Stimulated activated naive CD8-positive, alpha-beta T cell treated with anti-CD3 and anti-CD28 coated beads, Interleukin-15, amount 100 ng/mL, for 72 hours (primary cell): ENCODE measurements at regions not wholly inside any gene's neighbourhood (a gene's known extent, or its start where the extent isn't known, plus 50 kb on each side); places are given as distances from the start of the nearest gene placed in this dataset.

Experiments used
- ATAC-seq: fragments of 150-1000 bp; cut with Tn5 transposase; 2 replicates; pipeline ENCODE4 v1.10.0; 2021; ENCODE audit warnings: mild to moderate bottlenecking, moderate library complexity
- DNase-seq, 2 donors: peaks; one replicate each; pipeline ENCODE4 v3.0.0; 2021 to 2022
- H3K27ac Mint-ChIP-seq, 2 donors: one replicate each; pipeline ENCODE4 v1.8.0; 2022; ENCODE audit warnings: mild to moderate bottlenecking in 2 of 2, mixed read lengths in 2 of 2, moderate library complexity in 2 of 2
- H3K27me3 Mint-ChIP-seq: one replicate; pipeline ENCODE4 v1.8.0; 2022; ENCODE audit warnings: mixed read lengths
- H3K4me1 Mint-ChIP-seq: one replicate; pipeline ENCODE4 v1.8.0; 2022; ENCODE audit warnings: mild to moderate bottlenecking, mixed read lengths
- H3K4me3 Mint-ChIP-seq, 2 donors: one replicate each; pipeline ENCODE4 v1.8.0; 2022; ENCODE audit warnings: mild to moderate bottlenecking in 2 of 2, mixed read lengths in 2 of 2, moderate library complexity in 1 of 2
- H3K9me3 Mint-ChIP-seq, 2 donors: one replicate each; pipeline ENCODE4 v1.8.0; 2022; ENCODE audit warnings: mixed read lengths in 2 of 2

DNA sequence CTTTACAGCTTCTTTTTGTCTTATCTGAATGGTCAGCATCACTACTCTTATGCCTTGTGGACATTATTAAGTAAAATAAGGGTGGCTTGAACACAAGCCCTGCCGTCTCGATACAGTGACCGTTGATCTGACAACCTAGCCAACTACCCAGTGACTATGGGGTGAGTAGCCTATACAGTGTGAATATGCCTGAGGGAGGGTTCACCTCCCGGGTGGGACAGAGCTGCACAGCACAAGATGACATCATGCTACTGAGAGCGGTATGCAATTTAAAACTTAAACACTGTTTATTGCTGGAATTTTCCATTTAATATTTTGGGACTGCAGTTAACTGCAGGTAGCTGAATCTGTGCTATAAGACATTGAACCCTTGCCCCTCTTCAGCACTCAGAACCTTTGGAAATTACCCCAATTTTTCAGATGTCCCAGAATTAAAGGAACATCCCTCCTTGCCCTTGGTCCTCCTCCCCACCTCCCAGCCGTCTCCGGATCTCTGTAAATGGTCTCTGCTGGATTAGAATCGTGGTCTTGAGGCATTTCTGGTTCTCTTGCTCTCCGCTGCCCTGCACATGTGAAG, 618.5 kb downstream of the PTPRU start:
- DNase-seq (no peak), ATAC-seq (no peak)
- no peak overlapping the region for H3K27ac Mint-ChIP-seq
- H3K4me1 Mint-ChIP-seq: no peaks in the 10 kb centered on the region
- H3K4me3 Mint-ChIP-seq: no peak overlapping the region
- peaks cover 46% of the 10 kb centered on the region for H3K27me3 Mint-ChIP-seq
- H3K9me3 Mint-ChIP-seq: no peaks in the 10 kb centered on the region

DNA sequence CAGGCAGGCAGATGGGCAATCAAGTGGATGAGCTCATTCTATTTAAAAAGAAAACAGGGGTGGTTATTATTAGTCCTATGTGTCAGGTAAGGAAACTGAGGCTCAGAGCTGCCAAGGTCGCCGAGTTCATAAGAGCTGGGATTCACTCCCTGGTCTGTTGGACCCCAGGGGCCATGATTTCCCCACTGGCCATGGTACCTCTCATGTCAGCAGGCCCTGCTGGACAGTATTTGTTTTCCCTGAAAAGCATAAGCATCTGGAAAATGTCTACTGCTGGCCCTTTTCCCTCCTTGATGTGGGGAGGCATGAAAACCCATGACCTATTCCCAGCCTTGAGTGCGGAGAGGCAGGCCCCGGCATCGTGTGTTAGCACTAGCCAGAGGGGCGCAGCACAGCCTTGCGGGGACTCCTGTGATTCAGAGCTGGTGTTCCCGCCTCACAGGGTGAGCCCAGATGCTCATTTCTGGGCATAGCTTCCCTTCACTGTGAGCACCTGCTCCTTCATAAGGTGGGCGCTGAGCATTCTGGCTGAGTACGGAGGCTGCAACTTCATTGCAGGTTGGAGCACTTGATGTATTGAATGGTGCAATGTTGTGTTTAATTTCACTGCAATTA, 617.5 kb downstream of the PTPRU start:
- Mint-ChIP-seq H3K4me1 (no peaks in the 10 kb centered on the region), H3K9me3 (no peaks in the 10 kb centered on the region), H3K27ac (no peak overlapping the region), H3K27me3 (peaks cover 52% of the 10 kb centered on the region), H3K4me3 (no peak overlapping the region)
- no peak for ATAC-seq
- DNase-seq: no peak

DNA sequence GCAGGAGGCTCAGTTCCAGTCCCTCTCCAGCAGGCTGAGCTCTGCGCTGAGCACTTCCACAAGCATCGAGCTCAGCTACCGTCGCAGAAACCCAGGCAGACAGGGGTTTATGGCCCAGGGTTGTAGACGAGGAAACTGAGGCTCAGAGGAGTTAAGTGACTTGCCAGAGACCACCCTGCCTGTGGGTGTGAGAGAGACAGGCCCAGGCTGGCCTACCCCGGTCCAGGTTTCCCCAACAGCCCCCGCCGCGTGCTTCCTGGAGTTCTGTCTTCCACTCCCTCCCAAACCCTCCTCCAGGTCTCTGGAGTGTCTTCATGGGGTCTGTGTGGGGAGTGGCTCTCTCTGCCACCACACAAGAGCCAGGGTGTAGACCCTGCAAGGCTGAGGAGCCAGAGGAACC, 615.9 kb downstream of the PTPRU start:
- H3K4me1 Mint-ChIP-seq: no peaks in the 10 kb centered on the region

DNA sequence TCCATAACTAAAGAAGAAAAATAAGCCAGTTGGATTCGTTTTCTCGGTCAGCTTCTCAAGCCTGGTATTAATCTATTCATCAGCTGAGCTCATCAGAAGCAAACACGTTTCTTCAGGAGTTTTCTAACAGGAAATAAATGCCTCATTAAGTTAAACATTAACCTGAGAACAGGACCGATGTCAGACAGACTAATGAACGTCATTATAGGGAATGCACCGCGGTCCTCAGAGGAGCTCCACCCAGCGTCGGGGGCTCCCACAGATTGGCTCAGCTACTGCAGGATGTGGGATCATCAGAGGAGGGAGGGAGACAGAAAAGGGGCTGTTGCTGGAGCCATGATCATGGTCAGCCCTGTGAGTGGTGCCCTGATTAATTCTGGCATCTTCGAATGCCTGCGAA, 615.4 kb downstream of the PTPRU start:
- Mint-ChIP-seq H3K27ac (no peak overlapping the region), H3K9me3 (no peaks in the 10 kb centered on the region), H3K27me3 (peaks cover 46% of the 10 kb centered on the region), H3K4me3 (no peak overlapping the region), H3K4me1 (no peaks in the 10 kb centered on the region)
- ATAC-seq (no peak), DNase-seq (no peak)

More for the DNA sequence above, 615.9 kb downstream of the PTPRU start:
- Mint-ChIP-seq H3K27ac (no peak overlapping the region), H3K9me3 (no peaks in the 10 kb centered on the region), H3K27me3 (peaks cover 48% of the 10 kb centered on the region), H3K4me3 (no peak overlapping the region)
- ATAC-seq: no peak
- no peak for DNase-seq

DNA sequence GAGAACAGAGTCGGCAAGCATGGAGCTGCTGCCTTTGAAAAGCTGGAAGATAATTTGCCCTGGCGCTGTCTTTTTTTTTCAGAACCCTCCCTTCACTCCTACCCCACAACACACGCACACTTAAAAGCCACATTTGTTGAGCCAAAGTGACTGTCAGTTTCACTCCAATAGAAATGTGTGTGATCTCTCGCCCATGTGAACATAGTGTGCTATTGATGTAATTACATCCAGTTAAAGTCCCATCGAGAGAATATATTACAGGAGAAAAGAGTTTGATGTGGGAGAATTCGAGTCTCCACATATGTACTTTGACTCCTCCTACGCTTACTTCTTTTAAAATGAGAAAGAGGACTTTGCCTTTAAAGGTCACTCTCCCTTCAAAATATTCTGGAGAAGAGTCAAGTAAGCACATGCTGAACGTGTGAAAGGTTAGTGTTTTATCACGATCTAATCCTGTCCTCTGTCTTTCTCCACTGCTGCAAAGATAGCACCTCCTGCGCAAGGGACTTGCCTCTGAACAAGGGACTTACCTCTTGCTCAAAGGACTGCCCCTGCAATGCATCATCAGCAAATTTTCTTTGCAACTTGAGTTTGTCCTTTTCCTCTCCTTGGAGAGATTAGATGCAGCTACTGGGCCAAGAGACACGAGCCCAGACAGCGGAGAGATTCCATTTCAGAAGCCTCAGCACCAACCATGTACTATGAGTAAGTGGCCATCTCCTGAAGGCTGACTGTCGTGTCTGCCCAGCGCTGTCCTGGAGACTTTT, 613.9 kb downstream of the PTPRU start:
- ATAC-seq (no peak), DNase-seq (no peak)
- Mint-ChIP-seq H3K4me3 (no peak overlapping the region), H3K4me1 (no peaks in the 10 kb centered on the region), H3K27me3 (peaks cover 50% of the 10 kb centered on the region), H3K27ac (peak overlapping the region in 1 of 2 donors; percentile 20), H3K9me3 (no peaks in the 10 kb centered on the region)

DNA sequence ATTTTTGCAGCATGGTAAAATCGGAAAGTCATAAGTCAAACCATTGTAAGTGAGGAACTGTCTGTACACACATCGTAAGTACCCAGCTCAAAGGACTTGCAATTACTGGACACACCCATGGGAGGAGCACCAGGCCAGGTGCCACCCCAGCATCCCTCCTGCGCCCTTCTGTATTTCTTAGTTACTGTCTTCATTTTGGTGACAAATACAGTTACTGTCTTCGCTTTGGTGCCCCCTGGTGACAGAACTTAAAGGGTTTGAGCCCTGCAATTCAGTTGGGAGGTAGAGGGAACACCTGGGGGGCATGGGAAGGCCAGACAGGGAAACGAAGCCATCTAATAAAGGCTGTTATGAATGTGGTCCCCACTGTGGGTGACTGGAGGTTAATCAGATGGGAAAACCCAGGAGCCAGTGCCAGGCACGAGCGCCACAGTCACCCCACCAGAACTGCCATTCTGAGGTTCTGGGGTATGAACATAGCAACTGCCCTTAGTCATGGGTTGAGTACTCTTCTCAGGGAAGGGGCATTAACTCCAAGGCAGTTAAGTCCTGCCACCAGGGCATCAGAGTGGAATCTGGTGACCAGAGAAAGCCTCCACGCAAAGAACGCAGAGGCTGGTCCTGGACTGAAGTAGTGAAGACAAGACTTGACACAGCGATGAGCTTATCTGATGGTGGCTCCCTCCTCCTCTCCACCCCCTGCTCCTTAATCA, 612.9 kb downstream of the PTPRU start:
- no peaks in the 10 kb centered on the region for H3K4me1 Mint-ChIP-seq
- peak; percentile 34 to 48 for DNase-seq
- H3K27me3 Mint-ChIP-seq: peaks cover 46% of the 10 kb centered on the region
- H3K9me3 Mint-ChIP-seq: no peaks in the 10 kb centered on the region
- peak; percentile 60 for ATAC-seq
- H3K4me3 Mint-ChIP-seq: no peak overlapping the region
- no peak overlapping the region for H3K27ac Mint-ChIP-seq

DNA sequence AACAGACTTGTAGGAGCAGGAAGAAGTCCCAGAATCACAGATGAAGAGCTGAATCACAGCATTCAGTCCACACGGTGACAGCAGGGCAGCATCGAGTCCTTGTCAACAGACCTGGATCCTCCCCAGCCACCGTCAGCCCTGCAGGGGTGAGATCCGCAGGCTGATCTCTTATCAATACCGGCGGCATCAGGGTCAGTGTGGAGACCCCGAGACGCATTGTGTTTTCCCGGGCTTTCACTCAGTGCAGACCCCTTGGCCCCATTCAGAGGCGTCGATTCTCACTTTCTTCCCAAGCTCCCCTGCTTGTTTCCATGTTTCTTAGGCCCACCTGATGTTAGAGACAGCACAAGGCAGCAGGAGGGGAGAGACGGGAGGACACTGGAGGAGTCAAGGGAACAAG, 609.6 kb downstream of the PTPRU start:
- H3K27me3 Mint-ChIP-seq: peaks cover 35% of the 10 kb centered on the region
- ATAC-seq (no peak), DNase-seq (no peak)
- no peak overlapping the region for H3K27ac Mint-ChIP-seq
- H3K9me3 Mint-ChIP-seq: peaks cover 8 to 10% of the 10 kb centered on the region in 2 donors
- H3K4me1 Mint-ChIP-seq: no peaks in the 10 kb centered on the region
- no peak overlapping the region for H3K4me3 Mint-ChIP-seq

DNA sequence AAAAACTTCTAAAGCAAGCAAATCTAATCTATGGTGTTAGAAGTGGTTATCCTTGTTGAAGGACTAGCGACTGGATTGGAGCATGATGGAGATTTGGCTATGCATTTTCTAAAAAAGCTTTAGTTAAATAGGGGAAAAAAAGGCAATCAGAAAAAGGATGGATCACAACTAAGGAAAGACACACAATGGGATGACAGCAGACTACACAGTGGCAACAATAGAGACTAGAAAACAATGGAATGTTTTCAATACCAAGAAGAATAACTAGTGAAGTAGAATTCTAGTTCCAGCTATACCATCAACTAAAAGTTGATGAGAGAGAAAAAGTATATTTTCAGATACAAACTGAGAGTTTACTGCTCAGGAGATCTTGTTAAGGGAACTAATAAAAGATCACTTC, 605.8 kb downstream of the PTPRU start:
- ATAC-seq (no peak), DNase-seq (no peak)
- peaks cover 21% of the 10 kb centered on the region for H3K27me3 Mint-ChIP-seq
- peaks cover 8 to 10% of the 10 kb centered on the region in 2 donors for H3K9me3 Mint-ChIP-seq
- no peak overlapping the region for H3K27ac Mint-ChIP-seq
- H3K4me1 Mint-ChIP-seq: no peaks in the 10 kb centered on the region
- no peak overlapping the region for H3K4me3 Mint-ChIP-seq

DNA sequence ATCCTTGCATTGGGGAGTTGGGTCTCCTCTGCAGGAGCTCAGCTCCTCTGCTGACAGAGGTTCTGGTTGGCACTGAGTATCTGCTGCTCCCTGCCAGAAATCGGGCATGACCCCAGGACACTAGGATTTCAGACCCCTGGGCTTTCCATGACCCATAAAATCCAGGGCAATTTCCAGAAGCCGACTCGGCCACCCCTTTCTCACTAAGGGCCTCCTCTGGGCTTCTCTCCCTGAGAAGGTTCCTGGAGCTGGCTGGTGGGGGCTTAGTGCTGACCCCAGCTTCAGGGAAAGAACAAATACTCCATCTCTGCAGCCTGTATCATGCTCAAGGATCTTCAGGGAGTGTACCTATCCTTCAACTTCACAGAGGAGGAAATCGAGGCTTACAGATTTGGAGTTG, 603.4 kb downstream of the PTPRU start:
- H3K27ac Mint-ChIP-seq: no peak overlapping the region
- no peak overlapping the region for H3K4me3 Mint-ChIP-seq
- H3K4me1 Mint-ChIP-seq: no peaks in the 10 kb centered on the region
- ATAC-seq (no peak), DNase-seq (no peak)
- H3K27me3 Mint-ChIP-seq: peaks cover 9% of the 10 kb centered on the region
- H3K9me3 Mint-ChIP-seq: peaks cover 8 to 10% of the 10 kb centered on the region in 2 donors

DNA sequence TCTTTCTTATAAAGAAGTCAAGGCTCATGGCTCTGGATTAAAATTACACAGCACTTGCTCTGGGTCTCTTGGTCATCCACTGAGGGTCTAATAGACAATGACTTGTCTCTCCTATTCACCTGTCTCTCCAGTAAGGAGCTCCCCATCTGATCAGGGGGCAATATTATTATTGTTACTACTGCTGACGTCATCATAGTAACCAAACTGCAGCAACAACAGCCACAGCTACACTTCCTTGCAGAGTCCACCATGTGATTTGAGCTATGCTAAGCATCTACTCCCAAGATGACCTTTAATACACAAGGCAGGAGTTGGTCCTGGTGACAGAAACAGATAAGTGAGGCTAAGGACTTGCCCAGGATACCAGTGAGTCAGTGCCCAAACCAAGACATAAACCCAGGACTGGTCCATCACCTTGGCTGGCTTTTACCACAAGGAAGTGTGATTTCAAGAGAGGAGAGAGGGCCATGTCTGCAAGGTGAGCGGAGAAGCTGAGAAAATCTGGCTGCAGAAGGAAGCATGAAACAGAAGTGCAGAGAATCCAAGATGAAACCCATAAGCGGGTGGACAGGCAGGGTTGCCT, 602.5 kb downstream of the PTPRU start:
- no peaks in the 10 kb centered on the region for H3K4me1 Mint-ChIP-seq
- H3K27me3 Mint-ChIP-seq: peaks cover 9% of the 10 kb centered on the region
- DNase-seq: no peak
- H3K9me3 Mint-ChIP-seq: peaks cover 8 to 10% of the 10 kb centered on the region in 2 donors
- no peak overlapping the region for H3K4me3 Mint-ChIP-seq
- no peak for ATAC-seq
- H3K27ac Mint-ChIP-seq: no peak overlapping the region

DNA sequence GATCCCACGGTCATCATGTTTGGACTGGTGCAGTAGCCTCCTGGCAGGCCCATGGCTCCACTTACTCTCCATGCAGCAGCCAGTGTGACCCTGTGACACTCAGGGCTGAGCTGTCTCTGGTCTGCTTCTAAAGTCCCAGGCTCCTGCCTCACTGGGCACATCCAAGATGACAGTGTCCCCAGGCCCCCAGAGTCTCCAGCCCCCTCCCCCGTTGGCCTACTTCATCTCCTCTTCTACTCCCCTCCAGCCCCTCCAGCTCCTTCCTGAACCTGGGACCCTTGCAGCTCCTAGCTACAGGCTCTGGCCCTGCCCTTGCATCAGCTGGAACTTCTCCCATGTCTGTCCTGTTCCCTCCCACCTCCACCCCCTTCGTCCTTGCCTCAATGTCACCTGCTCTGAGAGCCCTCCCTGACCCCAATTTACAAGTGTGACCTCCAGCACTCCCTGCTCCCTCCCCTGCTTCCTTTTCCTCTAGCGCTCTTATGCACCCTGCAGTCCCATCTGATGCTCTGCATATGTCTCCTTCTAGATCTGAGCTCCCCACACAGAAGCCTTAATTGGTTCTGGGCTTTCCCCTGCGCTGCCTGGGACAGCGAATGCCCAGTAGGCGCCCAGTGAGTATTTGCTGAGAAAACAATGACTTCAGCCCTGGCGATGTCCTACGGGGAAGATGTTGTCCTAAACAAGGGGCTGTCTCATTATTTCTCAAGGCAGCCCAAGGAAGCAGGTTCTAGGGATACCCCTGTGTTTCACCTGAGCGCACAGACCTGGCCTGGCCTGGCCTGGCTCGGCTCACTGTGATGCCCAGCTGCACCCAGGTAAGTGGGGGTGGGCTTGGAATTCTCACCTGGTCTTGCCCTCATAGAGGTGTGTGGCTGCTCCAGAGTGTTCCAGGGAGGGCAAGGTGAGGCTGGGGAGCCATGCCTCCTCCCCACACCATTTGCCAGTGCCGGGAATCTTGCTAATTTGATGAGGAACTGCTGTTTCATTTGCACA, 600.6 kb downstream of the PTPRU start:
- DNase-seq (no peak), ATAC-seq (no peak)
- Mint-ChIP-seq H3K4me3 (no peak overlapping the region), H3K9me3 (peaks cover under 1% of the 10 kb centered on the region in 2 donors), H3K27me3 (peaks cover 9% of the 10 kb centered on the region), H3K4me1 (no peaks in the 10 kb centered on the region), H3K27ac (no peak overlapping the region)

DNA sequence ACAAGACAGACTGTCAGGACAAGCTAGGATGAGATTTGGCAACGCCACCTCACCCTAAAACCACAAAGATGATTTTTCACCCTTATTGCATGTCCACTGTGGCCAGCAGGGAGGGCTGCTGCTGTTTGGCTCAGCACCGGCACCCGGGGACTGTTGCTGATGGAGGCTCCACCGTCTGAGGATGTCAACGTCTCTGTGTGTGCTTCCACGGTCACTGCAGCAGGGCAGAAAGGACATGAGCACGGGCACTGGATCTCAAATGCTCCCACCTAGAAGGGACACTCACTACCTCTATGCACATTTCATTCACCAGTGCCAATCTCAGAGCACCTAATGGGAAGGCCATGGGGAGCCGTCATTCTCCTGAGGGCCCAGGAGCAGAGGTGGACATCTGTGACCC, 599.6 kb downstream of the PTPRU start:
- H3K27me3 Mint-ChIP-seq: peaks cover 9% of the 10 kb centered on the region
- no peaks in the 10 kb centered on the region for H3K9me3 Mint-ChIP-seq
- no peak for DNase-seq
- no peak overlapping the region for H3K4me3 Mint-ChIP-seq
- H3K27ac Mint-ChIP-seq: no peak overlapping the region
- no peak for ATAC-seq
- no peaks in the 10 kb centered on the region for H3K4me1 Mint-ChIP-seq

DNA sequence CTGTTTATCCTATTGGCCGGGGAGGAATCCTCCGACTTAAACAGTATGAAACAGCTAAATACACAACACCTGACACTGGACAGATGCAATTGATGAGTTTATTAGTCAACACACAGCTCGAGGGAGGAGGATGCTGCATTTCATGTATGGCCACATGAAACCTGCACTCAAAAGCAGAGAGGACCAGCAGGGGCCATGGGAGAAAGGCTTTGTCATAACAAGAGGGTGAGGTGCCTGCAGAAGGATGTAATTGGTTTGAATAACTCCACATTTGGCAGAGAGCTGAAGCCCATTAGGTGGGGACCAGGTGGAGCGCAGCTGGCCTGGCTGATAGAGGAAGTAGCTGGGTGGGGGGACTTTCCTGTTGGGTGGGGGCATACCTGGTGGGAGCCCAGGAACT, 599.1 kb downstream of the PTPRU start:
- Mint-ChIP-seq H3K27me3 (peaks cover 11% of the 10 kb centered on the region), H3K4me3 (no peak overlapping the region), H3K9me3 (no peaks in the 10 kb centered on the region), H3K4me1 (no peaks in the 10 kb centered on the region), H3K27ac (peak overlapping the region in 1 of 2 donors; percentile 74)
- DNase-seq: no peak
- no peak for ATAC-seq

DNA sequence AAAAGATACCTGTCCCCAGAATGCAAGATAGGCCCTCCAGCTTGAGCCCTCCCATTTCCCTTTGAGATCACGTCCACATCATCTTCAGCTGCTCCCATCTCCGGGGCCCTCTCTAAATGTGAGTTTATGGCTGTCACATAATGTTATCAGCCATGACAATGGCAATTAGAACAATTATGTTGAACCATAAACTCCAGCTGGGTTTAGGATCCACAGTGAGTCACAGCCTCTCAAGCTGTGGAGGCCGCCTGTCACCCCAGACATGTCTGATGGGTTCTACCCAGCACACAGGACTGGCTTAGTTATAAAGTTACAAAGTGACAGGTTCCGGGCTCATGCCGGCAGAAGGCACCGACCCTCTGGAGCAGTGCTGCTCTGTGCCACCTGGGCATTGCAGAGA, 597.3 kb downstream of the PTPRU start:
- ATAC-seq: no peak

DNA sequence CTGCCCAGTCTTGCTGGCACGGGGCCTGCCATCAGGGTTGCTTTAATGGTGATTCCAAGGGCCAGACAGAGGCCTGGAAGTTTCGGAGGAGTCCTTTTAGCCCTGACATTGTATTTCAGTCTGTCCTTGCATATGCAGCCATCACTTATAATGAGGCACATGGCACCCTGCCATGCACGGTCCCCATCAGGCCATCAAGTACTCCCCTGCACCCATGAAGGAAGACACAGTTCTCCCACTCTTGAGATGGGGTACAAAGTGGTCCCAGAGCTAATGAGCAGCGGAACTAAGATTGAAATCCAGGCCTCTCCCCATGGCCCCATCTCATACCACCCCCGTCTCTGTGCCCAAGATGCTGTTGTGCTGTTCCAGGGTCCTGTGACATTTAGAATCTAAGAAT, 596.6 kb downstream of the PTPRU start:
- H3K9me3 Mint-ChIP-seq: no peaks in the 10 kb centered on the region
- ATAC-seq (no peak), DNase-seq (no peak)
- H3K27ac Mint-ChIP-seq: no peak overlapping the region
- peaks cover 7% of the 10 kb centered on the region for H3K27me3 Mint-ChIP-seq
- no peaks in the 10 kb centered on the region for H3K4me1 Mint-ChIP-seq
- H3K4me3 Mint-ChIP-seq: no peak overlapping the region

More for the DNA sequence above, 597.3 kb downstream of the PTPRU start:
- Mint-ChIP-seq H3K4me3 (no peak overlapping the region), H3K27ac (no peak overlapping the region), H3K9me3 (no peaks in the 10 kb centered on the region), H3K4me1 (no peaks in the 10 kb centered on the region), H3K27me3 (peaks cover 8% of the 10 kb centered on the region)
- DNase-seq: no peak
